DMS 273 (cell line): ENCODE measurements at regions not wholly inside any gene's neighbourhood (a gene's known extent, or its start where the extent isn't known, plus 50 kb on each side); places are given as distances from the start of the nearest gene placed in this dataset.
A peak's percentile ranks its signal among the peaks of the same experiment; 100 is the strongest.

Source experiments
- DNase-seq: peaks from one replicate; lab custom pipeline; 2025; ENCODE audit not compliant: unreplicated experiment; lab: John Stamatoyannopoulos, UW

DNA sequence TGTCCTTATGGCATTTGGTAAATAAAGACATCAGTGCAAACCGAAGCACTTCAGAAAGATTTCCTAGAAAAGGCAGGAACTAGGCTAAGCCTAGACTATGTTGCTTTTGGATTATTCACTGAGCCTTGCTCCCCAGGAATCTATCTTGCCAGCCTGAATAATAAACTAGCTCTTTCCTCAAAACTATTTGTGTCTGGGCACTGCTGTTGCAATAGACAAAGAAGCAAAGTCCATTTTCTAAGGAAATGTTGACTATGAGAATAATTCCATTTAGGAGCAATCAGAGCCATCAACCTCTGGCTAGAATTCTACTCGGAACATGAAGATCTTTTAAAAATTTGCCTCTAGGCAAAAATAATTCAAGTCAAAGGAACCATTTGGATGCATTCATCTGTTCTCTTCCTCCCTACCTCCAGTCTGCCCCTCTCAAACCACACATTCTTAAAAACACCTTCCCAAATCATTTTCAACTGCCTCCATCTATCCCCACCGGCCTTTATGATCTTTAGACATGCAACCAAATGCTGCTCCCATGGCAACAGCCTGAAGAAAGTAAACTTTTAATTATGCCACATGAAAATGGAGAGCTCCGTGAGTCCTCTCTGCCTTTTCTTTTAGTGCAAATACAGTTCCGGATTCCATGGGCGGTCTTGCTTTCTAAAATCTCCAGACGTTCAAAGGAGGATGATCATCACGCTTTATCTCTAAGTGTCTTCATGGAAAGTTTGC is 61.5 kb upstream of the FZD10 start:
- DNase-seq, result no peak

DNA sequence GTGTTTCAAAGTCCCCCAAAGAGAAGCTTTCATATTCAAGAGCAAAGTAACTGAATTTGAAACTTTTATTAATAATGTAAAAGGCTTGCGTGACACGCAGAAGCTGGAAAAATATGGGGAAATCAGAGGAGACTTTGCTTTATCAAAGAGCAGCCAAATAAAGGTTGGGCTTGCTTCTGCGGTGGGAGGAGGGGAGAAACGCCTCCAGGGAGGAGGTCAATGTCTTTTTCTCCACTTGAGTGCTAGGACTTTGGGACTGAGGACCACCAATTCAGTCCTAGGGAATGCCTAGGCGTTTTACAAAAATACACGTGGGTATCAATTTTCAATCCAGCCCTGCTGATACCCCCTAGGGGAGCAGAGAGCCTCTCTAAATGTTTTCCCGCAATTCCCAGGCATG is 60.9 kb upstream of the FZD10 start:
- DNase-seq, result no peak

DNA sequence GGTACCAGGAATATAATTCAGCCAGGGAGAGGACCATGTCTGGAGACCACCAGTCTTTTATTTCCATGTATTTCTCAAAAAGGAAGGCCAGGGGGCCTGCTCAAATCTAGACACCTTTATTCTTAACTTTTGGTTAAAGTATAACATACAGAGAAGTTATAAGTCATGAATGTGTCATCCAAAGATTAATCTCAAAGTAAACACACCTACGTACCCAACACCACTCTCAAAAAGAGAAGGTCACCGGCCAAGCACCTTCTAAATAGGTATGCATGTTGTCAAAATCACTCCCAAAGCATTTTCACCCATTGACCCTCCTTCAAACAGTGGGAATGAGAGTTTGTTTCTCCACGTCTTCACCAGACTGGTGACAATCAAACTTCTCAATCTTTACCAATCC is 60.0 kb upstream of the FZD10 start:
- DNase-seq, result no peak

DNA sequence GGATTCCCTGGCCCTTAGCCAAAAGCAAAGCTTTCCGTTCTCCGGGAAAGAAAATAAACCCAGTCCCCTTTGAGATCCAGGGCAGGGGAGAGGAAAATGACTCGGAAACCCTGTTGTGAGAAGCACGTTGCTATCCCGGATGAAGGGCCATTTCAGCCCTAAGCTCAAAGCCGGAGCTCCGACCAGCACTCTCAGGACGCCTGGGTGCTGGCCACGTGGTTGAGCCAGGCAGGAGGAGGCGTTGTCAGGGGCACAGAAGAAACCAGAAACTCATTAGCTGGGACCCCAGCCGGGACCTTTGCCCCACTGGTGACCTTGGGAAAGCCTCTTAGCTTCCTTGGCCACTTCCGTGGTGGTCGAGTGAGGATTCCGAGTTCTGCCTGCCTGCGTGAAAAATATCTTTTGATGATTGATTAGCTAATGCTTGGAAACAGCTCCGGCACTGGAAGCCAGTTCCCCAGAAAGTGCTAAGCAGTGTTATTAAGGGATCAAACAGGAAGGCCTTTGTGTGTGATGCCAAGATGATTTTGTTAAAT is 57.6 kb upstream of the FZD10 start:
- DNase-seq, result peak; percentile 3

DNA sequence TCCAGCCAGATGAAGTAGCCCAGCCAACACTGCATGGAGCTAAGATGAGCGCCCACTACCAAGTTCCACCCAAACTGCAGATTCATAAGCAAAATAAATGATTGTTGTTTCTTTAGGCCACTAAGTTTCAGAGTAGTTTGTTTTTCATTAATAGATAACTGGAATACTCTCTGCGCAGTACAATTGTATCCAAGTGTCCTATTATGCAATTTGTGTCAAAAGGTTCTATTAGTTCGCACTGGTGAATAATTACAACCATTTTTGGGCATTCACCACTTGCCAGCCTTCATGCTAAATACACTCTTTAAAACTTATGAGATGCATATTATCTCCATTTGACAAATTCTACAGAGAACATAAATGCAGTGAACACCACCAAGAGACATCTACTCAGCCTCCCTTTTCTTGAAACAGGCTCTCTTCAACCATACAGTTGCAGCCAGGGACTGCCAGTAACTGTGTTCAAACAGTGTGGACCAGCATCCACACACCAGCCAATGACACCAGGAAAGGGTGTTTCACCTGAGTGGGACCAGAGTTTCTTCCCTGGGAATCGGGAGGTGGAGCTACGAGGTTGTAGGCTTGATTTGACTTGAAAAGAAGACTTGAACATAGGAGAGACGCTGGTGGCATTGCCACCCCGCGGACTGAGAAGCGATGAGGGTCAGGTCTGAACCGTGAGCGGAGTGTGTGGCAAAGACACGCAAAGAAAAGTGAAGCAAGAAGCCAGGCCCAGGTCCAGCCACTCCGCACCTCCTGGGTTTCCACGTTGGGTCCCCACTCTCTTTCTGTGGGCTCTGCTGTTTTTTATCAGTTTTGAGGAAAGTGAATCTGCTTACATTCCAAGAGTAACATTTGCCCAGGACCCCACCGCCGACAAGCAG is 53.0 kb upstream of the FZD10 start:
- DNase-seq, result no peak

DNA sequence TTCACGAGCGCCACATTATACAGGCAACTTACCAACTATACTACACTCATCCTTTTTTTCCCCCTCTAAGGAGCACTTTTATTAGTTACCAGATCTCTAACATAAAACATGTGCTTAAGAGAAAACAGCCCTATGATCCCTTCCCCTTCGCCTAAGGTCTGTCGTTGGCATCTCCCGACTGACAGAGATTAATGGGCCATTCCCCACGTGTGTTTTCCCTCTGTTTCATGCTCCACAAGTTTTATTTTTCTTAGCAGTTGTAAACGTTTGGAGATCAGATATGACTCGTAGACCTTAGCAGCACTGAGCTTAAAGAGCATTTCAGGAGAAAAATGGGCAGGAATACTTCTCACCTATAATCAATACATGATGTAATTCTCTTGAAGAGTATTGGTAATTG is 51.4 kb upstream of the FZD10 start:
- no peak for DNase-seq

DNA sequence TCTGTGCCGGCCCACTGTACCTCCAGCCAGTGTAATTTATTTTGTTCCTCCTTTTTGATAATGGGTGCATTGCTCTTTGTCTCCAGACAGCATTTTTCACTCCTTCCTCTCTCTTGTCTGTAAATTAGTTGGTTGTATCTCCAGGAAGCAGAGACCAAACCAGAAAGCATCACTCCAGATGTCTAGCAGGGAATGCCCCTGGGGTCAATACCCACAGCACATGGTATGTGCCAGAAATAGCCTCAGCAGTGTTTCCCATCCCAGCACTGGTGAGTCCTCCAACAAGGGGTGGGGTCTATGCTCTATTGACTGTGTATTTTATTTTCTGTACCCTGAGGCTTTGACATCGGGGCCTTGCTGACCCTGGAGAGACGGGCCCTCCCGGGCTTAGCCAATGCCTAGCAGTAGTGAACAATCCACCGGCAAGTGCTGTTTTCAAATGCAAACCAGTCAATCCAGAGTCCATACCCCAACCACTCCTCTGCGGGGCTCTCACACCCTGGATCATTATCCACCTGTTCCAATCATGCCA is 50.2 kb upstream of the FZD10 start:
- no peak for DNase-seq
